T-helper 9 cell (primary cell): ENCODE measurements at regions not wholly inside any gene's neighbourhood (a gene's known extent, or its start where the extent isn't known, plus 50 kb on each side); places are given as distances from the start of the nearest gene placed in this dataset.
"Not testable (repeated sequence)": the region's sequence is repeated elsewhere in the genome, so short reads cannot be mapped to it uniquely, and the experiment has no call there.

Source experiments
- DNase-seq: peaks from one replicate; pipeline ENCODE4 v3.0.0-alpha.2; 2020

- DNase-seq = not testable (repeated sequence)
These were observed 210.3 kb upstream of the FRG2C start for GRCh38 chr3:75453839-75454238.

DNA sequence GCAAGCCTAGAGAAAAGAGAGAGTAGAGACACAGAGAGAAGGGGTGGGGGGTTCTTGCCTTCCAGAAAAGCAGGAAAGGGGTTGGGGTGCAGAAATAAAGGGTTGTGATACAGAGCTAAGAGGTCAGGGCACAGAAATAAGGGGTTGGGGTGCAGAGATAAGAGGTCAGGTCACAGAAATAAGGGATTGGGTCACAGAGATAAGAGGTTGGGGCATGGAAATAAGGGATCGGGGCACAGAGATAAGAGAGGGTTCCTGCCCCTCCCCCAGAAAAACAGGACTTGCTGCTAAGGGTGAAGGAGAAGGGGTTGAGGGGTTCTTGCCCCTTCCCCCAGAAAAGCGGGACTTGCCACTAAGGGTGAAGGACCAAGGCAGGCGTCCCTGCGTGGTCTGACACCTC is 189.6 kb upstream of the FRG2C start:
- DNase-seq = not testable (repeated sequence)

DNA sequence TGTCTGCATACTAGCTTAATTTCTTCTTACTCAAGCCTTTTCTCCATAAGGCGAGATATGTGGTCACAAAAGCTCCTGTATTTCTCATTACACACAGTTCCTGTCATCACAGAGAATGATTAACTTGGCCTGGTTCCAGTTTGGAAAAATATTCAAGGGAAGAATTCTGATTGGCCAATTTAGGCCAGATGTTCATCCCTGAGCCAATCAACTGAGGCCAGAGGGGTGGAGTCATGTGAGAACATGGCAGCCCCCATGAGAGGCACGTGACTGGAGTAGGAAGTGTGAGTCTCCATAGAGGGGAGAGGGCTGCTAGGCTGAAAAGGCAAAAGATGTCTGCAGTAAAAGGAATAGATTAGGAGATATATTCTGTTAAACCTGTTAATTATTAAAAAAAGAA is 167.5 kb upstream of the FRG2C start:
- DNase-seq = not testable (repeated sequence)

DNA sequence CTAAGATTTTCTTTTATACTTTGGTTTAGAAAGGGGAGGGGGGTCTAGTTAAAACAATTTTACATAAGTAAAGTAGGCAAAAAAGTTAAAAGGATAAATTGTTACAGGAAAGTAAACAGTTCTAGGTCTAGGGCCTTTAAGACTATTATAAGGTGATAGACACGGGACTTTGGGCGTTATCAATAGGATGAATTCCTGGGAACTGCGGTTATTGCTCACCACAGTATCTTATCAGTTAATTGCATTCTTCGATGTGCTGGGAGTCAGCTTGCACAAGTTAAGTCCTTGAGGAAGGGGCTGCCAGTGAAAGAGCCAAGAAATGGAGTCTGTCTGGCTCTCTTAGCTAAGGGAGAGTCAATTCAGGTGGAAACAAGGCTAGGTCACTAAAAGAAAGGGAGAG is 163.8 kb upstream of the FRG2C start:
- DNase-seq = not testable (repeated sequence)

GRCh38 chr3:75502171-75502570 is 162.0 kb upstream of the FRG2C start:
- DNase-seq = not testable (repeated sequence)

- not testable (repeated sequence) for DNase-seq
These were observed 161.1 kb upstream of the FRG2C start for GRCh38 chr3:75502769-75503756.

GRCh38 chr3:75506603-75507002 is 157.5 kb upstream of the FRG2C start:
- DNase-seq = no peak

DNA sequence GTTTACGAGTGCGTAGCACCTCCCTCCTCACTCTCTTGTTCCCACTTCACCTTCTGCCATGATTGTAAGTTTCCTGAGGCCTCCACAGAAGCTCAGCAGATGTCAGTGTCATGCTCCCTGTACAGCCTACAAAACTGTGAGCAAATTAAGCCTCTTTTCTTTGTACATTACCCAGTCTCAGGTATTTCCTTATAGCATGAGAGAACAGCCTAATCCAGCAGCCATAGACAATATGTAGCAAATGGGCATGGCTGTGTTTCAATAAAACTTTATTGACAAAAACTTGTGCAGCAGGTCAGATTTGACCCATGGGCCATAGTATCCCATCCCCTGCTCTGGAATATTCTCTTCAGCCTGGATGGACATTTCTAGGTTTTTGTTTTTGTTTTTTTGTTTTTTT is 156.2 kb upstream of the FRG2C start:
- not testable (repeated sequence) for DNase-seq

DNA sequence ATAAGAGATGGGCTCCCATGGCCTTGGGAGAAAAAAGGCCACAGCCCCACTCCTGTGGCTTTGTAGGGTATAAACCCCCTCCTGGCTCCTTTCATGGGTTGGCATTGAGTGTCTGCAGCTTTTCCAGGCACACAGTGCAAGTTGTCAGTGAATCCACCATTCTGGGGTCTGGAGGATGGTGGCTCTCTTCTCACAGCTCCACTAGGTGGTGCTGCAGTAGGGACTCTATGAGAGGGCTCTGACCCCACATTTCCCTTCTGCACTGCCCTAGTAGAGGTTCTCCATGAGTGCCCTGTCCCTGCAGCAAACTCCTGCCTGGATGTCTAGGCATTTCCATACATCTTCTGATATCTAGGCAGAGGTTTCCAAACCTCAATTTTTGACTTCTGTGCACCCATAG is 136.5 kb upstream of the FRG2C start:
- not testable (repeated sequence) for DNase-seq

- not testable (repeated sequence) for DNase-seq
These were observed 112.0 kb upstream of the FRG2C start for GRCh38 chr3:75552095-75552494.

DNA sequence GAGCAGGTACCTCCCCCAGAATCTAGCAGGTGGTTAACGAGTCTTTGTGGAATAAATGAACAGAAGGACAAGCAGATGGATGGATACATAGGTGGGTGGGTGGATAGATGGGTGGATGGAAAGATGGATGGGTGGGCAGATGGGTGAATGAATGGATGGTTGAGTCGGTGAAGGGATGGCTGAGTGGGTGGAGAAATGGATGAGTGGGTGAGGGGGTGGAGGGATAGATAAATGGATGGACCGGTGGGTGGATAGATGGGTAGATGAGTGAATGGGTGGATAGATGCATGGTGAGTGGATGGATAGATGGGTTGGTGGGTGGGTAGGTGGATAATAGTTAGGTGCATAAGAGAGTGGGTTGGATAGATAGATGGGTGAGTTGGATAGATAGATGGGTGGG is 99.7 kb upstream of the FRG2C start:
- not testable (repeated sequence) for DNase-seq

GRCh38 chr3:75572303-75572702 is 91.8 kb upstream of the FRG2C start:
- DNase-seq = not testable (repeated sequence)

DNA sequence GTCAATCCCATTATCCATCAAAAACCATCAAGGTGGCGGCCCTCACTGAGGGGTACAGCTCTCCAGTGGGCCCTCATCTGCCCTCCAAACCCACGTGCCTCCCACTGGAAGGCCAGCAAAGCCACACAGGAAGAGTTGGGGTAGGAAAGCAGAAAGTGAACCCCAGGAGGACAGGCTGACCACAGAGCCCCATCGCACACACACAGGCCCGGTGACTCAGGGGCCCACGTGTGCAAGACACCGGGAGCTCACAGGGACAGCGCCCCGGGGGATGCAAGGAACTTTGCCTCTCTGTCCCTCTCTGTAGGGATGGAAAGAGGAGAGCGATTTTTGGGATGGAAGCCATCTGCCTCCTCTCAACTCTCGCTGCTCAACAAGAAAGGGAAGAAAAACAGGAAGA is 85.0 kb upstream of the FRG2C start:
- not testable (repeated sequence) for DNase-seq

DNA sequence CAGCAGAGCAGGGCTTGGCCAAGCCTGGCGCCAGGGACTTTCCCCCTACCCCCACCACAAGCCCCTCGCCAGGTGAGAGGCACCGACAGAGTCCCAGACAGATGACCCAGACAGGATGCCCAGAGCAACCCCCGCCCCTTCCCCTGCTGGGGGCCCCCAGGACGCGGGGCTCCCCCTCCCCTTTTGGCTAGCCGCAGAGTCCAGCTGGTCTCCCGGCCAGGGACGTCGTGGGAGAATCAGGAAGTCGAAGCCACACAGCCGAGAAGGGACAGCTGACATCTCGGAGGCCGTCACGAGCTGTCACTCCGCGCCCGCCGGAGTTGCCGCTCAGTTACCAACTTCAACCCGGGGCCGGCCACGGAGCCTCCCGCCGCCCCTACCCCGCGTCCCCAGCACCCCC is 84.6 kb upstream of the FRG2C start:
- not testable (repeated sequence) for DNase-seq

- peak; percentile 25 for DNase-seq
These were observed 83.9 kb upstream of the FRG2C start for GRCh38 chr3:75579981-75580782.

DNA sequence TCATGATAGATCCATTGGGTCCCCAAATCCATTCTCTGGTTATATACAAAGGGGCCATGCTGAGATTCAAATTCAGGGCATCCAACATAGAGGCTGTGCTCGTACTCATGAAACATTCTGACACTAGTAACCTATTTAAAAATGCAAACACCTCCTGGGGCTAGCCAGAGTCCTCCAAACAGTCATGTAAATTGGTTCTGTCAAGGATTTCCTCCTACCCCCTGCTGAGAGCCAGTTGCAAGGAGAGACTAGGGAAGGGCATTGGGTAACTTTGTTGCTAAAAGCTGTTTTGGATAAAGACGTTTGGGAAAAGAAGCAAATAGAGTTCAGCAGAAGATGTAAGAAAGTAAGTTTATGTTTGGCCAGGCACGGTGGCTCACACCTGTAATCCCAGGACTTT is 81.6 kb upstream of the FRG2C start:
- not testable (repeated sequence) for DNase-seq

DNA sequence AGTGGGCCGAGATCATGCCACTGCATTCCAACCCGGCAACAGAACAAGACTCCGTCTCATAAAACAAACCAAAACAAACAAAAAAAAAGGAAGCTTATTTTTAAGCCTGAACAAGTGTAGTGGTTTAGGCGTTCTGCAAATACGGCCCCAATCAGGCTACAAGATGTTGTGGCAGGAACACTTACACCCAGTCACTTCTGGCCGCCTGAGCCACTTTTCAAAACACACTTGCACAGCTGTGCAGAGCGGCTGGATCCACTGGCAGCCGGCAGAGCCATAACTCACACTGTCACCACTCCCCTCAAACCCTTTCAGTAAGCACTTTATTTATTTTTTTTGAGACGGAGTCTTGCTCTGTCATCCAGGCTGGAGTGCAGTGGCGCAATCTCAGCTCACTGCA is 81.0 kb upstream of the FRG2C start:
- DNase-seq = not testable (repeated sequence)

- not testable (repeated sequence) for DNase-seq
These were observed 76.4 kb upstream of the FRG2C start for GRCh38 chr3:75587695-75588094.

- DNase-seq = not testable (repeated sequence)
These were observed 73.7 kb upstream of the FRG2C start for GRCh38 chr3:75590382-75590781.

DNA sequence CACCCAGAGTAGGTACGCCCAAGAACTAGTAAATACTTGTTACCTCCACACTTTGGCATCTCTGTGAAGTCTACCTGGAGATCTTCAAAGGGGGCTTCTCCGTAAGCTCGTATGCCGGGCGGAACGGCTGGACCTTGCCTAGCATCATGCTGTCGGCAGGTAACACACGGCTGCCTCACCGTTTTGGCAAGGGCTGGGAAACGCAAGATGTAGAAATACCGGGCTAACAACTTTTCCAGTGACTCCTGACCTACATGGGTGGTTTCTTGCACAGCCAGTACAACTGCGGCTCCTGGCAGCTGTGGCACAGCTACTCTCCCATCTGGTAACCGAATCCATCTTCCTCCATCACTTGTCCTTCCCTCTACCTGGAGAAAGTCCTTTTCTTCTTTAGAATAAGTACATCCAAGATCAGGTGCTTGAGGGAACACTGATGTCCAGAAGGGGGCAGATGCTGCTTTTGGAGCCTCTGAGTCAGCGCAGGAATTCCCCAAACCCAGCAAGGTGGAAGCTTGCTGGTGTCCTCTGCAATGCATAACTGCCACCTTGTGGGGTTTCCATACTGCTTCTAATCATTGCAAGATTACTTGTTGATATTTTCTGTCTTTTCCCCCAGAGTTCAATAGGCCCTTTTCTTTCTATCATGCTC is 59.7 kb upstream of the FRG2C start:
- not testable (repeated sequence) for DNase-seq

GRCh38 chr3:75607996-75608395 is 56.1 kb upstream of the FRG2C start:
- DNase-seq = not testable (repeated sequence)

- DNase-seq = not testable (repeated sequence)
These were observed 54.5 kb upstream of the FRG2C start for GRCh38 chr3:75609598-75609997.

DNA sequence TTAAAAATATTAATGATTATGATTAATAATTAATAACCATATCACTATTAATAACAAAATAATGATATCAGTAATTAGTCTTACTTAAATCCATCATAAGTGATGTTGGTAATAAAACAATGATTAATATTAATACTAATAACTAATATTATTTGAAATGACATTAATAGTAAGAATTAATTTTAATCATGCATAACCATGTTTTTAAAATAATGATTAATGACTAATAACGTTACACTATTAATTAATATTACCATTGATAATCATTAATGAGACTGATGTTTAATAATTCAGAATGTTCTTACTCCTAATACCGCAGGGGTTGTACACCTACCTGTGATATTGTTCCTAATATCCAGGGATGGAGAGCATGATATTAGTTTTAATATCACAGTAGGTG is 53.4 kb upstream of the FRG2C start:
- DNase-seq = no peak
